ENCODE measurements at regions not wholly inside any gene's neighbourhood (a gene's known extent, or its start where the extent isn't known, plus 50 kb on each side); places are given as distances from the start of the nearest gene placed in this dataset.
"Not testable (repeated sequence)": the region's sequence is repeated elsewhere in the genome, so short reads cannot be mapped to it uniquely, and the experiment has no call there.

DNA sequence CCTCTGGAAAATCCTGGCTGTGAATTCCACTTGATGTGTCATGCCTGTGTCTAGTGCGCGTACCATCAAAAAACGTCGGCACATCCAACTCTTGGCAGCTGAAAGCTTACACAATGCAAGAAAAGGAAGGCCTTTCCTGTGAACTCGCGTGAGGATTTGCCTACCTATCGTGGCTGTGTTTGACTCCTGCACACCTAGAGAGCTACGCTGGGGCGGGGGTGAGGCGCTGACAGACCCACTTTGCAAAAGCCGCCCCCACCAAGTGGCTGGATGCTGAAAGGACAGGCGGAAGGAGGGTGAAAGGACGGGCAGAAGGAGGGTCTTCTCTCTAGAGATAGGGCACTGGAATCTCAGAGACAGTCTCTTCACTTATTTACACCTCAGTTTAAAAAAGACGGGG is 270.1 kb downstream of the EIPR1 start:
- TF ChIP-seq, protein P1, sequence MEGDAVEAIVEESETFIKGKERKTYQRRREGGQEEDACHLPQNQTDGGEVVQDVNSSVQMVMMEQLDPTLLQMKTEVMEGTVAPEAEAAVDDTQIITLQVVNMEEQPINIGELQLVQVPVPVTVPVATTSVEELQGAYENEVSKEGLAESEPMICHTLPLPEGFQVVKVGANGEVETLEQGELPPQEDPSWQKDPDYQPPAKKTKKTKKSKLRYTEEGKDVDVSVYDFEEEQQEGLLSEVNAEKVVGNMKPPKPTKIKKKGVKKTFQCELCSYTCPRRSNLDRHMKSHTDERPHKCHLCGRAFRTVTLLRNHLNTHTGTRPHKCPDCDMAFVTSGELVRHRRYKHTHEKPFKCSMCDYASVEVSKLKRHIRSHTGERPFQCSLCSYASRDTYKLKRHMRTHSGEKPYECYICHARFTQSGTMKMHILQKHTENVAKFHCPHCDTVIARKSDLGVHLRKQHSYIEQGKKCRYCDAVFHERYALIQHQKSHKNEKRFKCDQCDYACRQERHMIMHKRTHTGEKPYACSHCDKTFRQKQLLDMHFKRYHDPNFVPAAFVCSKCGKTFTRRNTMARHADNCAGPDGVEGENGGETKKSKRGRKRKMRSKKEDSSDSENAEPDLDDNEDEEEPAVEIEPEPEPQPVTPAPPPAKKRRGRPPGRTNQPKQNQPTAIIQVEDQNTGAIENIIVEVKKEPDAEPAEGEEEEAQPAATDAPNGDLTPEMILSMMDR (conservative IDR thresholded peaks at IDR 0.05; ENCODE audit: low read depth, low read length) = no peak
- H3K4me3 ChIP-seq (ENCODE audit: low read depth, low read length) = no peak overlapping the region
- no peak for DNase-seq (ENCODE audit: low read depth)

DNA sequence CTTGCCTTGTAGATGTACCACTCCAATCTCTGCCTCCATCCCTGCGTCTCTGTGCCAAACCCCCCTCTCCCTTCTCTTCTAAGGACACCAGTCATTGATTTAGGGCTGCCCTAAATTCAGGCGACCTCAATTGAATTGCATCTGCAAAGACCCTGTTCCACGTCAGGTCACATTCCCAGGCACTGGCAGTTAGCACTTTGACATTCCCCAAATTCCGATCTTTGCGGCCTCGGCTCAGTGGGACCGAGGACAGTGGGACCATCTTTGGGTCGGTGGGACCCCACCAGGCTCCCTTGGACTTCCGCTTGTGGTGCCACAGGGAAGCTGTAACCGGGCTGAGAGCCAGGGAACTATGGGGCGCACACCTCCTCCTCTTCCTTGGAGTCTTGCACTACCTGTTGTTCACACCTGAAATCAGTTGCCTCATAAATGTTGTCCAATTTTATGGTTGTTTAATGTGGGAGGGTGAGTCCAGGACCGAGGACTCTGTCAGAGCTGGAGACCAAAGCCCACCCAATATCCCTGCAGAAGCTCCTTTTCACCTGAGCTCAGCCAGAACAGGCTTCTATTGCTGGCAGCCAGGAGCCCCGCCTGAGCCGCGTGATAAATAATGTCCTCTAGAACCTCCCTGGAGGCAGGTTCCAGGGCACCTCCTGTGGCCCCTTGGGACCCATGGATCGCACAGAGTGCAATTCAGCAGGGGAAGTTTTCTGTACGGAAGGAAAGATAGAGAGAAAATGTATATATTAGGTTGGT is 271.6 kb downstream of the EIPR1 start:
- TF ChIP-seq, protein P1 (conservative IDR thresholded peaks at IDR 0.05; ENCODE audit: low read depth, low read length) = no peak
- H3K4me3 ChIP-seq (ENCODE audit: low read depth, low read length) = no peak overlapping the region
- DNase-seq (ENCODE audit: low read depth) = no peak

DNA sequence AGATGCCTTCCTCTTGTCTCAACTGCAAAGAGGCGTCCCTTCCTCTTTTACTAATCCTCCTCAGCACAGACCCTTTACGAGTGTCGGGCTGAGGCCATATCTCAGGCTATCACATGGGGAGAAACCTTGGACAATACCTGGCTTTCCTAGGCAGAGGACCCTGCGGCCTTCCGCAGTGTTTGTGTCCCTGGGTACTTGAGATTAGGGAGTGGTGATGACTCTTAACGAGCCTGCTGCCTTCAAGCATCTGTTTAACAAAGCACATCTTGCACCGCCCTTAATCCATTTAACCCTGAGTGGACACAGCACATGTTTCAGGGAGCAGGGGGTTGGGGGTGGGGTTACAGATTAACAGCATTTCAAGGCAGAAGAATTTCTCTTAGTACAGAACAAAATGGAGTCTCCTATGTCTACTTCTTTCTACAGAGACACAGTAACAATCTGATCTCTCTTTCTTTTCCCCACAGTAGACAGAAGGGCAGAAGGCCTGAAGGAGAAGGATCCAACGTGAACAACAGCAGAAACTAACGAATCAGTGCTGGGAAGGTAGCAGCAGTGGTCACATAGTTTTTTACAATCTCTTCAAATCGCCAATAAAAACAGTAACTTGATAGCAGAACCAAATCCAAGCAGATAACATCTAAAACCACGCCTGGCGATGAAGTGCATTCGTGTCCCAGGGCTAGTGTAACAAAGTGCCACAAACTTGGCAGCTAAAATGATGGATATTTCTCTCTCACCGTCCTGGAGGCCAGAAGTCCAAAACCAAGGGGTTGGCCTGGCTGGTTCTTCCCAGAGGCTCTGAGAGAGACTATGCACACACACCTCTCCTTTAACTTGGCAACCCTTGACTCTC is 272.4 kb downstream of the EIPR1 start:
- not testable (repeated sequence) for DNase-seq (ENCODE audit: low read depth); H3K4me3 ChIP-seq (ENCODE audit: low read depth, low read length)

DNA sequence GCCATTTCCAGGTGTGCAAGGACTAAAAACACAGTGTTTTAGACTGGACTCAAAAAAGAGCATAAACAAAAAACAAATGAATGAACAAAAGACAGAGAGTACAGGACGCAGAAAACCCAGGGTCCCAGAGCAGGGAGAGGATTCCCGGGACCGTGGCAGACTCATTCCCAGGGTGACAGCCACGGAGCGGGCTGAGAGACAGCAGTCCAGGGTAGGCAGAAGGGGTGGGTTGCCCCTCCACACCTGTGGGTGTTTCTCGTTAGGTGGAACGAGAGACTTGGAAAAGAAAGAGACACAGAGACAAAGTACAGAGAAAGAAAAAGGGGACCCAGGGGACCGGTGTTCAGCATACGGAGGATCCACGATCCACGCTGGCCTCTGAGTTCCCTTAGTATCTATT is 273.4 kb downstream of the EIPR1 start:
- DNase-seq (ENCODE audit: low read depth) = no peak
- TF ChIP-seq, protein P1 (conservative IDR thresholded peaks at IDR 0.05; ENCODE audit: low read depth, low read length) = no peak
- H3K4me3 ChIP-seq (ENCODE audit: low read depth, low read length) = no peak overlapping the region

DNA sequence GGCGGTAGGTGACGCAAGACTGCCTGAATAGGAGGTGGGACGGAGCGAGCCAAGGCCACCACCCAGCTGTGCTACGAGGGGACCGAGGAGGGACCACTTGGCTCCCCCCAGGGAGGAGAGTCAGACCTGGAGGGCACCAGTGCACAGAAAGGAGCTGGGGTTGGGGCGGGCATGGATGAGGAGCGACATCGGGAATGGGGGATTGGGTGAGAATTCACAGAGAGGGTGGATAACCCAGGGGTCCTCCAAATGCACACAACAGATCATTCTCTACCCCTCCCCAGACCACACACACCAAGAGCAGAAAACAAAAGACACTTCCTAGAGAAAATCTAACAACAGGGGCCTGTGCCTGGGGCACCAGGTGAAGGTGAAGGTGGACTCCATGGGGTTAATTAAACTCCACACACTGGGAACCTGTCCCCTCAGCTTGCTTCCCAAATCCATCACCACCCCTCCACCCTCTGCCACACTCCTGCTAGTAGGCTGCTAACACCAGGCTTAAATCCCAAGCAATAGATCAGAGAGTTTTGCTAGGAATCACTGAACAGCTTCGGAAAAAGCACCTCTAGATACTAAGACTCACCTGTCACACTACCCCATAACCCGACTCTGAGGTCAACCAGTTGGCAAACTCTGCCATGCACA is 274.6 kb downstream of the EIPR1 start:
- DNase-seq (ENCODE audit: low read depth) = no peak
- TF ChIP-seq, protein P1 (conservative IDR thresholded peaks at IDR 0.05; ENCODE audit: low read depth, low read length) = no peak
- H3K4me3 ChIP-seq (ENCODE audit: low read depth, low read length) = no peak overlapping the region

DNA sequence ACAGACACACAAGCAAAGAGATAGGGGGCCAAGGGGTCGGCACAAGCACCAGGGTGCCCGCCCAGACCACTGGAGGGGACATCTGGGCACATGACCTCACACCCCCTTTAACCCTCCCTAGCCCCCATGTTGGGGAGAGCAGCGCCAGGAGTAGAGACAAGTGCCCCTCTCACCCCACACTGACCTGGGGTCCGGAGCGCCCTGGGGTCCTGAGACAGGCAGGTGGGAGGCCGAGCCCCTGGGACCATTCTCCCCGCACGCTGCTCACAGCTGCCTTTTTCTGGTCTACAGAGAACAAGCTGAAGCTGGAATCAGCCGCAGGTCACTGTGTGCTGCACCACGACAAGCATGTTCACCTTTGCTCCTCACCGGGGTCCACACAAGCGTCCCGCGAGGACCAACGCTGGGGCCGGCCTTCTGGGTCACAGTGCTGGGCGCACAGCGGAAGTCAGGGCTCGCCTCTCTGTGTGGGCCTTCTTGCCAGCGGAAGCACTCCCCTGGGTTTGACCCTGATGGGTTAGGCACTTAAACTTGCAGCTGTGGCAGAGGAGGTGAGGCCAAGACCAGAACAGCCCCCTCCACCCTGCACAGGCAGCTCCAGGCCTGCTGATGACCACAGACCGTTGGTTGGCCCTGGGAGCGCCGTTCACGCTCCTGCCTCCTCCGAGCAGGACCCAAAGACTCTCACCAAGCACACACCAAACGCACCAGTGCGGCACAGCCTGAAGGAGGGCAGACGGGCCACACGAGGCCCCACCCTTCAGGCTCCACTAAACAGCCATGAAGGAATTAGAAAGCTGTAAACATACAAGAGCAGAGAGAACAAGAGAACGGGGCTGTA is 275.3 kb downstream of the EIPR1 start:
- TF ChIP-seq, protein P1 (conservative IDR thresholded peaks at IDR 0.05; ENCODE audit: low read depth, low read length) = no peak
- no peak for DNase-seq (ENCODE audit: low read depth)
- H3K4me3 ChIP-seq (ENCODE audit: low read depth, low read length) = no peak overlapping the region

All from choroid plexus epithelial cell (primary cell).